Pancreas (tissue), 10 donors: ENCODE measurements at regions not wholly inside any gene's neighbourhood (a gene's known extent, or its start where the extent isn't known, plus 50 kb on each side); places are given as distances from the start of the nearest gene placed in this dataset.
"Not testable (repeated sequence)": the region's sequence is repeated elsewhere in the genome, so short reads cannot be mapped to it uniquely, and the experiment has no call there.

Experiments
- ATAC-seq, 4 donors: fragments of 200-7000 bp; cut with Tn5 transposase; one replicate each; pipeline versions ENCODE4 v1.8.0 to v1.9.1; 2020; ENCODE audit warnings: mild to moderate bottlenecking in 4 of 4, moderate library complexity in 4 of 4
- DNase-seq, 6 donors: peaks; one replicate each; pipeline ENCODE4 v3.0.0-alpha.2; 2020
- FAIRE-seq: peaks from 2 replicates; lab custom pipeline; 2012; peaks lifted over from hg19 to GRCh38; lab: Jason Lieb, UNC
- H3K27ac ChIP-seq, 4 donors: fragments of 200-600 bp; sonication (generic); 1 replicate in 3 of 4; 2 replicates in 1 of 4; pipeline versions ENCODE4 v1.5.0 to v1.8.0; 2020
- H3K27me3 ChIP-seq, 4 donors: fragments of 200-600 bp; one replicate each; pipeline ENCODE4 v1.8.0; 2021
- H3K36me3 ChIP-seq, 3 donors: fragments of 200-600 bp; sonication (generic) in 1 of 3; one replicate each; pipeline versions ENCODE4 v1.5.0 to v1.8.0; 2020 to 2021
- H3K4me1 ChIP-seq, 3 donors: fragments of 200-600 bp; one replicate each; pipeline ENCODE4 v1.8.0; 2021
- H3K4me3 ChIP-seq, 4 donors: fragments of 200-600 bp; sonication (generic) in 2 of 4; one replicate each; pipeline versions ENCODE4 v1.5.0 to v1.8.0; 2020 to 2021
- H3K9me3 ChIP-seq, 4 donors: fragments of 200-600 bp; one replicate each; pipeline ENCODE4 v1.8.0; 2021
- CTCF ChIP-seq, 4 donors: fragments of 200-600 bp; sonication (generic) in 3 of 4; IDR thresholded peaks; one replicate each; pipeline versions ENCODE4 v1.5.0 to v1.8.0; 2021; ENCODE audit warnings: antibody characterized with exemption in 4 of 4
- WGBS, 2 donors: extraction: QIAGEN DNeasy Blood & Tissue Kit; methylation state at CpG; one replicate each; pipeline ENCODE4 v1.1.7; 2013; 5-methylcytosine and 5-hydroxymethylcytosine counted together
- intact Hi-C, 3 donors: fragments of 100-400 bp; cut with DNase I; formaldehyde crosslinking; loops; one replicate each; pipeline versions ENCODE4 v1.11.1 to v1.14.2; 2022
- donor health status: healthy with polysubstance abuse.
- donor health status: DM: no; HTN: no; CAD: no; lungs with moderate emphysema.
- donor health status: DM: no; HTN: no; CAD: no.
- donor health status: control.
- donor health status: control.
- donor health status: Bipolar disorder and iron deficiency.
- donor health status: DM: yes; HTN: yes; CAD: no.
- donor health status: DM: no; HTN: no; CAD: no.
- donor health status: DM: no; HTN: no; CAD: no.
- donor health status: DM: yes; HTN: yes; CAD: no.

GRCh38 chr5:60056191-60056590 is 162.7 kb upstream of the PDE4D start:
- DNase-seq (no peak), ATAC-seq (no peak), FAIRE-seq (no peak)
- no peaks in the 10 kb centered on the region for H3K36me3 ChIP-seq
- intact Hi-C loops, result no loop called here
- H3K27me3 ChIP-seq, result no peaks in the 10 kb centered on the region
- no peaks in the 10 kb centered on the region for H3K4me1 ChIP-seq
- no peaks in the 10 kb centered on the region for H3K9me3 ChIP-seq
- WGBS, 2 donors, result 75 to 87% methylated on average over 4 of the region's 4 CpGs
- no peak overlapping the region for H3K27ac ChIP-seq
- no peak for TF ChIP-seq CTCF (IDR thresholded peaks at IDR 0.05)
- no peak overlapping the region for H3K4me3 ChIP-seq

GRCh38 chr5:60055168-60055567 is 161.6 kb upstream of the PDE4D start:
- Histone ChIP-seq H3K27me3 (no peaks in the 10 kb centered on the region), H3K27ac (no peak overlapping the region), H3K9me3 (no peaks in the 10 kb centered on the region), H3K4me1 (no peaks in the 10 kb centered on the region), H3K4me3 (no peak overlapping the region), H3K36me3 (no peaks in the 10 kb centered on the region)
- DNase-seq (no peak), FAIRE-seq (no peak), ATAC-seq (no peak)
- intact Hi-C loops, result no loop called here
- no peak for TF ChIP-seq CTCF (IDR thresholded peaks at IDR 0.05)

- H3K4me3 ChIP-seq, H3K4me1 ChIP-seq, intact Hi-C loops, FAIRE-seq, ATAC-seq, H3K27me3 ChIP-seq, DNase-seq, H3K9me3 ChIP-seq, H3K36me3 ChIP-seq, H3K27ac ChIP-seq: not testable (repeated sequence)
- 42 to 47% methylated on average over 6 of the region's 6 CpGs for WGBS, 2 donors
Measured at GRCh38 chr5:60041996-60042664, 148.6 kb upstream of the PDE4D start.

- H3K36me3 ChIP-seq, intact Hi-C loops, FAIRE-seq, H3K27ac ChIP-seq, ATAC-seq, H3K9me3 ChIP-seq, H3K27me3 ChIP-seq, H3K4me1 ChIP-seq, DNase-seq, H3K4me3 ChIP-seq: not testable (repeated sequence)
- 77 to 89% methylated on average over 8 of the region's 8 CpGs for WGBS, 2 donors
Measured at GRCh38 chr5:60041508-60041907, 148.0 kb upstream of the PDE4D start.

- DNase-seq, result no peak
- FAIRE-seq, result no peak
- Histone ChIP-seq H3K27me3 (no peaks in the 10 kb centered on the region), H3K27ac (no peak overlapping the region), H3K4me3 (no peak overlapping the region), H3K36me3 (no peaks in the 10 kb centered on the region), H3K4me1 (no peaks in the 10 kb centered on the region), H3K9me3 (no peaks in the 10 kb centered on the region)
- intact Hi-C loops, result no loop called here
- no peak for TF ChIP-seq CTCF (IDR thresholded peaks at IDR 0.05)
- ATAC-seq, result peak in 3 of 4 donors; percentile 37 to 91 (median 84)
- WGBS, 2 donors, result 31 to 40% methylated on average over 6 of the region's 6 CpGs
Measured at GRCh38 chr5:60036192-60036938, 142.8 kb upstream of the PDE4D start.

GRCh38 chr5:60026161-60026560 is 132.6 kb upstream of the PDE4D start:
- Histone ChIP-seq H3K27me3 (no peaks in the 10 kb centered on the region), H3K27ac (no peak overlapping the region), H3K9me3 (no peaks in the 10 kb centered on the region), H3K4me1 (no peaks in the 10 kb centered on the region), H3K36me3 (no peaks in the 10 kb centered on the region), H3K4me3 (no peak overlapping the region)
- DNase-seq, result no peak
- intact Hi-C loops, result no loop called here
- no peak for TF ChIP-seq CTCF (IDR thresholded peaks at IDR 0.05)
- FAIRE-seq, result no peak
- 72 to 84% methylated on average over 2 of the region's 2 CpGs for WGBS, 2 donors
- no peak for ATAC-seq
